ENCODE measurements at regions not wholly inside any gene's neighbourhood (a gene's known extent, or its start where the extent isn't known, plus 50 kb on each side); places are given as distances from the start of the nearest gene placed in this dataset.

- TF ChIP-seq ZBTB1 (tag by site-specific recombination; IDR thresholded peaks at IDR 0.05) (no peak), ZNF404 (tag by site-specific recombination; IDR thresholded peaks at IDR 0.05) (no peak), ZNF354C (tag by site-specific recombination; IDR thresholded peaks at IDR 0.05; ENCODE audit: borderline replicate concordance, low read depth) (no peak), CTCF (tag by site-specific recombination; IDR thresholded peaks at IDR 0.05) (no peak), ZFP69B (tag by site-specific recombination; IDR thresholded peaks at IDR 0.05) (no peak), REST (tag by site-specific recombination; IDR thresholded peaks at IDR 0.05) (no peak), ZNF221 (tag by site-specific recombination; IDR thresholded peaks at IDR 0.05; ENCODE audit: borderline replicate concordance) (no peak), ATF2 (tag by site-specific recombination; IDR thresholded peaks at IDR 0.05; ENCODE audit: low read depth) (no peak), ZNF148 (tag by site-specific recombination; IDR thresholded peaks at IDR 0.05; ENCODE audit: borderline replicate concordance) (no peak), EGR2 (tag by site-specific recombination; IDR thresholded peaks at IDR 0.05; ENCODE audit: low read depth) (no peak), SCRT1 (tag by site-specific recombination; IDR thresholded peaks at IDR 0.05; ENCODE audit: borderline replicate concordance) (no peak), TSHZ1 (tag by site-specific recombination; IDR thresholded peaks at IDR 0.05; ENCODE audit: borderline replicate concordance) (no peak), OSR2 (tag by site-specific recombination; IDR thresholded peaks at IDR 0.05) (no peak), SP2 (tag by site-specific recombination; IDR thresholded peaks at IDR 0.05) (no peak)
Measured at GRCh38 chr3:189555558-189555881, 75.7 kb upstream of the TP63 start.

All from HEK293 (cell line).